ENCODE measurements at regions not wholly inside any gene's neighbourhood (a gene's known extent, or its start where the extent isn't known, plus 50 kb on each side); places are given as distances from the start of the nearest gene placed in this dataset.

GRCh38 chr14:98684468-98684867 lies 587.5 kb downstream of the BCL11B start:
- no peak for TF ChIP-seq SPI1 (IDR thresholded peaks at IDR 0.05; ENCODE audit: low read depth, low read length)
- no peak for TF ChIP-seq POU2F2 (IDR thresholded peaks at IDR 0.05; ENCODE audit: low read depth, low read length)
- TF ChIP-seq POLR2A (IDR thresholded peaks at IDR 0.05; ENCODE audit: low read depth, low read length) = no peak
- TF ChIP-seq TAF1 (IDR thresholded peaks at IDR 0.05; ENCODE audit: low read depth, low read length) = no peak
- no peak for TF ChIP-seq POLR2AphosphoS5 (IDR thresholded peaks at IDR 0.05; ENCODE audit: low read depth, low read length)
- no peak for TF ChIP-seq PAX5 (IDR thresholded peaks at IDR 0.05; ENCODE audit: insufficient read depth, low read length, severe bottlenecking)
- no peak for FAIRE-seq
- DNase-seq (ENCODE audit: insufficient read length, low spot score) = no peak

- TF ChIP-seq SPI1 (IDR thresholded peaks at IDR 0.05; ENCODE audit: low read depth, low read length) (no peak), POU2F2 (IDR thresholded peaks at IDR 0.05; ENCODE audit: low read depth, low read length) (no peak), PAX5 (IDR thresholded peaks at IDR 0.05; ENCODE audit: insufficient read depth, low read length, severe bottlenecking) (no peak), POLR2A (IDR thresholded peaks at IDR 0.05; ENCODE audit: low read depth, low read length) (no peak), POLR2AphosphoS5 (IDR thresholded peaks at IDR 0.05; ENCODE audit: low read depth, low read length) (no peak), TAF1 (IDR thresholded peaks at IDR 0.05; ENCODE audit: low read depth, low read length) (no peak)
- DNase-seq (ENCODE audit: insufficient read length, low spot score) = no peak
Observed at GRCh38 chr14:98685725-98686124, 586.3 kb downstream of the BCL11B start.

GRCh38 chr14:98688446-98688845 lies 583.6 kb downstream of the BCL11B start:
- no peak for DNase-seq (ENCODE audit: insufficient read length, low spot score)
- FAIRE-seq = no peak
- TF ChIP-seq TAF1 (IDR thresholded peaks at IDR 0.05; ENCODE audit: low read depth, low read length) (no peak), POU2F2 (IDR thresholded peaks at IDR 0.05; ENCODE audit: low read depth, low read length) (no peak), POLR2AphosphoS5 (IDR thresholded peaks at IDR 0.05; ENCODE audit: low read depth, low read length) (no peak), PAX5 (IDR thresholded peaks at IDR 0.05; ENCODE audit: insufficient read depth, low read length, severe bottlenecking) (no peak), POLR2A (IDR thresholded peaks at IDR 0.05; ENCODE audit: low read depth, low read length) (no peak), SPI1 (IDR thresholded peaks at IDR 0.05; ENCODE audit: low read depth, low read length) (no peak)

More at GRCh38 chr14:98685725-98686124, 586.3 kb downstream of the BCL11B start:
- no peak for FAIRE-seq

GRCh38 chr14:98689951-98690350 lies 582.0 kb downstream of the BCL11B start:
- FAIRE-seq = no peak
- DNase-seq (ENCODE audit: insufficient read length, low spot score) = no peak
- TF ChIP-seq POLR2AphosphoS5 (IDR thresholded peaks at IDR 0.05; ENCODE audit: low read depth, low read length) (no peak), PAX5 (IDR thresholded peaks at IDR 0.05; ENCODE audit: insufficient read depth, low read length, severe bottlenecking) (no peak), SPI1 (IDR thresholded peaks at IDR 0.05; ENCODE audit: low read depth, low read length) (no peak), TAF1 (IDR thresholded peaks at IDR 0.05; ENCODE audit: low read depth, low read length) (no peak), POU2F2 (IDR thresholded peaks at IDR 0.05; ENCODE audit: low read depth, low read length) (no peak), POLR2A (IDR thresholded peaks at IDR 0.05; ENCODE audit: low read depth, low read length) (no peak)

GRCh38 chr14:98692832-98693231 lies 579.2 kb downstream of the BCL11B start:
- DNase-seq (ENCODE audit: insufficient read length, low spot score) = no peak
- FAIRE-seq = no peak

GRCh38 chr14:98694541-98694940 lies 577.5 kb downstream of the BCL11B start:
- FAIRE-seq (no peak), DNase-seq (ENCODE audit: insufficient read length, low spot score) (no peak)
- no peak for TF ChIP-seq PAX5 (IDR thresholded peaks at IDR 0.05; ENCODE audit: insufficient read depth, low read length, severe bottlenecking)
- TF ChIP-seq TAF1 (IDR thresholded peaks at IDR 0.05; ENCODE audit: low read depth, low read length) = no peak
- no peak for TF ChIP-seq POLR2A (IDR thresholded peaks at IDR 0.05; ENCODE audit: low read depth, low read length)
- no peak for TF ChIP-seq SPI1 (IDR thresholded peaks at IDR 0.05; ENCODE audit: low read depth, low read length)
- TF ChIP-seq POU2F2 (IDR thresholded peaks at IDR 0.05; ENCODE audit: low read depth, low read length) = no peak
- no peak for TF ChIP-seq POLR2AphosphoS5 (IDR thresholded peaks at IDR 0.05; ENCODE audit: low read depth, low read length)

More at GRCh38 chr14:98692832-98693231, 579.2 kb downstream of the BCL11B start:
- TF ChIP-seq SPI1 (IDR thresholded peaks at IDR 0.05; ENCODE audit: low read depth, low read length) (no peak), PAX5 (IDR thresholded peaks at IDR 0.05; ENCODE audit: insufficient read depth, low read length, severe bottlenecking) (no peak)

- no peak for FAIRE-seq
- no peak for DNase-seq (ENCODE audit: insufficient read length, low spot score)
- TF ChIP-seq SPI1 (IDR thresholded peaks at IDR 0.05; ENCODE audit: low read depth, low read length) (no peak), POLR2AphosphoS5 (IDR thresholded peaks at IDR 0.05; ENCODE audit: low read depth, low read length) (no peak), POU2F2 (IDR thresholded peaks at IDR 0.05; ENCODE audit: low read depth, low read length) (no peak), POLR2A (IDR thresholded peaks at IDR 0.05; ENCODE audit: low read depth, low read length) (no peak), PAX5 (IDR thresholded peaks at IDR 0.05; ENCODE audit: insufficient read depth, low read length, severe bottlenecking) (no peak), TAF1 (IDR thresholded peaks at IDR 0.05; ENCODE audit: low read depth, low read length) (no peak)
Observed at GRCh38 chr14:98695809-98696208, 576.2 kb downstream of the BCL11B start.

GRCh38 chr14:98698341-98698740 lies 573.7 kb downstream of the BCL11B start:
- no peak for FAIRE-seq
- no peak for TF ChIP-seq PAX5 (IDR thresholded peaks at IDR 0.05; ENCODE audit: insufficient read depth, low read length, severe bottlenecking)
- no peak for TF ChIP-seq TAF1 (IDR thresholded peaks at IDR 0.05; ENCODE audit: low read depth, low read length)
- TF ChIP-seq POU2F2 (IDR thresholded peaks at IDR 0.05; ENCODE audit: low read depth, low read length) = no peak
- TF ChIP-seq POLR2A (IDR thresholded peaks at IDR 0.05; ENCODE audit: low read depth, low read length) = no peak
- no peak for TF ChIP-seq SPI1 (IDR thresholded peaks at IDR 0.05; ENCODE audit: low read depth, low read length)
- no peak for TF ChIP-seq POLR2AphosphoS5 (IDR thresholded peaks at IDR 0.05; ENCODE audit: low read depth, low read length)
- DNase-seq (ENCODE audit: insufficient read length, low spot score) = no peak

GRCh38 chr14:98700748-98701147 lies 571.2 kb downstream of the BCL11B start:
- DNase-seq (ENCODE audit: insufficient read length, low spot score) (no peak), FAIRE-seq (no peak)
- no peak for TF ChIP-seq POLR2A (IDR thresholded peaks at IDR 0.05; ENCODE audit: low read depth, low read length)

GRCh38 chr14:98701377-98701776 lies 570.6 kb downstream of the BCL11B start:
- DNase-seq (ENCODE audit: insufficient read length, low spot score) (no peak), FAIRE-seq (no peak)
- no peak for TF ChIP-seq TAF1 (IDR thresholded peaks at IDR 0.05; ENCODE audit: low read depth, low read length)
- no peak for TF ChIP-seq POLR2A (IDR thresholded peaks at IDR 0.05; ENCODE audit: low read depth, low read length)
- TF ChIP-seq POU2F2 (IDR thresholded peaks at IDR 0.05; ENCODE audit: low read depth, low read length) = no peak

Data from GM12891 (cell line).